OCI-LY1 (cell line): ENCODE measurements at regions not wholly inside any gene's neighbourhood (a gene's known extent, or its start where the extent isn't known, plus 50 kb on each side); places are given as distances from the start of the nearest gene placed in this dataset.

Experiments used
- H2AFZ ChIP-seq: fragments of 200-600 bp; sonication (generic), shearing (Covaris generic); 2 replicates; pipeline ENCODE4 v1.6.0; 2014; ENCODE audit warnings: antibody characterized with exemption, mild to moderate bottlenecking, low read length
- H3F3A ChIP-seq: fragments of 200-600 bp; sonication (generic), shearing (Covaris generic); 2 replicates; pipeline ENCODE4 v1.6.0; 2014; ENCODE audit warnings: mild to moderate bottlenecking, antibody characterized with exemption, low read length, moderate library complexity; ENCODE audit not compliant: insufficient read depth
- H3K27ac ChIP-seq: fragments of 200-600 bp; sonication (generic); 2 replicates; pipeline ENCODE4 v1.5.1; 2014; ENCODE audit warnings: low read length, mixed run types, mild to moderate bottlenecking, low read depth; ENCODE audit not compliant: poor library complexity, severe bottlenecking
- H3K27me3 ChIP-seq: fragments of 200-600 bp; sonication (generic); 2 replicates; pipeline ENCODE4 v1.6.0; 2014; ENCODE audit warnings: antibody characterized with exemption, mild to moderate bottlenecking, low read length, moderate library complexity; ENCODE audit not compliant: insufficient read depth
- H3K36me3 ChIP-seq: fragments of 200-600 bp; sonication (generic); 2 replicates; pipeline ENCODE4 v1.6.1; 2014; ENCODE audit warnings: mild to moderate bottlenecking, antibody characterized with exemption, low read length, moderate library complexity, mixed read lengths; ENCODE audit not compliant: insufficient read depth
- H3K4me1 ChIP-seq: fragments of 200-600 bp; sonication (generic); 2 replicates; pipeline ENCODE4 v1.5.1; 2014; ENCODE audit warnings: mild to moderate bottlenecking, low read length, moderate library complexity; ENCODE audit not compliant: insufficient read depth, severe bottlenecking
- H3K4me2 ChIP-seq: fragments of 200-600 bp; sonication (generic), shearing (Covaris generic); 2 replicates; pipeline ENCODE4 v1.6.1; 2014; ENCODE audit warnings: low read length
- H3K4me3 ChIP-seq: fragments of 200-600 bp; sonication (generic); 2 replicates; pipeline ENCODE4 v1.5.1; 2014; ENCODE audit warnings: low read length, low read depth, mild to moderate bottlenecking, mixed read lengths; ENCODE audit not compliant: poor library complexity, severe bottlenecking
- H3K79me2 ChIP-seq: fragments of 200-600 bp; shearing (Covaris generic); 2 replicates; pipeline ENCODE4 v1.6.1; 2016; ENCODE audit warnings: mixed run types, low read length, mixed read lengths; ENCODE audit not compliant: insufficient read depth
- H3K9ac ChIP-seq: fragments of 200-600 bp; sonication (generic), shearing (Covaris generic); 2 replicates; pipeline ENCODE4 v1.6.1; 2014; ENCODE audit warnings: mild to moderate bottlenecking, low read length, mixed read lengths
- H3K9me2 ChIP-seq: fragments of 200-600 bp; sonication (generic), shearing (Covaris generic); 2 replicates; pipeline ENCODE4 v1.6.1; 2014; ENCODE audit warnings: low read depth, mild to moderate bottlenecking, low read length, mixed read lengths
- H3K9me3 ChIP-seq: fragments of 200-600 bp; shearing (Covaris generic); 2 replicates; pipeline ENCODE4 v1.6.1; 2014; ENCODE audit warnings: low read length, mixed read lengths
- H4K20me1 ChIP-seq: fragments of 200-600 bp; sonication (generic), shearing (Covaris generic); 2 replicates; pipeline ENCODE4 v1.6.0; 2016; ENCODE audit warnings: mild to moderate bottlenecking, low read length; ENCODE audit not compliant: insufficient read depth
- CTCF ChIP-seq: fragments of 200-600 bp; sonication (generic), shearing (Covaris generic); IDR thresholded peaks from 2 replicates; pipeline ENCODE4 v1.5.1; 2017; ENCODE audit warnings: mild to moderate bottlenecking, antibody characterized with exemption, low read length, moderate library complexity, mixed read lengths
- EZH2 ChIP-seq: fragments of 200-600 bp; sonication (generic), shearing (Covaris generic); IDR thresholded peaks from 2 replicates; pipeline ENCODE4 v1.8.0; 2017; ENCODE audit warnings: borderline replicate concordance, mixed run types, mild to moderate bottlenecking, antibody characterized with exemption, low read length, moderate library complexity, mixed read lengths

GRCh38 chr4:23207059-23207458, 514.3 kb downstream of the GBA3 start:
- Histone ChIP-seq H3K9me2 (no peaks in the 10 kb centered on the region), H3K27ac (no peak overlapping the region), H3K9me3 (no peaks in the 10 kb centered on the region), H2AFZ (no peak overlapping the region), H3K9ac (no peak overlapping the region), H3K4me1 (no peaks in the 10 kb centered on the region), H3F3A (no peaks in the 10 kb centered on the region), H3K4me3 (no peak overlapping the region), H3K4me2 (no peak overlapping the region), H3K36me3 (no peaks in the 10 kb centered on the region), H4K20me1 (no peaks in the 10 kb centered on the region), H3K79me2 (no peaks in the 10 kb centered on the region), H3K27me3 (no peaks in the 10 kb centered on the region)
- TF ChIP-seq CTCF: no peak
- no peak for TF ChIP-seq EZH2

GRCh38 chr4:23202712-23203247, 510.0 kb downstream of the GBA3 start:
- Histone ChIP-seq H3K4me2 (no peak overlapping the region), H2AFZ (no peak overlapping the region), H3K27me3 (no peaks in the 10 kb centered on the region), H3K27ac (no peak overlapping the region), H3K36me3 (no peaks in the 10 kb centered on the region), H4K20me1 (no peaks in the 10 kb centered on the region), H3K79me2 (no peaks in the 10 kb centered on the region), H3K4me3 (no peak overlapping the region), H3K9ac (no peak overlapping the region), H3K9me3 (no peaks in the 10 kb centered on the region), H3F3A (no peaks in the 10 kb centered on the region), H3K4me1 (no peaks in the 10 kb centered on the region), H3K9me2 (no peaks in the 10 kb centered on the region)
- TF ChIP-seq CTCF (no peak), EZH2 (no peak)

DNA sequence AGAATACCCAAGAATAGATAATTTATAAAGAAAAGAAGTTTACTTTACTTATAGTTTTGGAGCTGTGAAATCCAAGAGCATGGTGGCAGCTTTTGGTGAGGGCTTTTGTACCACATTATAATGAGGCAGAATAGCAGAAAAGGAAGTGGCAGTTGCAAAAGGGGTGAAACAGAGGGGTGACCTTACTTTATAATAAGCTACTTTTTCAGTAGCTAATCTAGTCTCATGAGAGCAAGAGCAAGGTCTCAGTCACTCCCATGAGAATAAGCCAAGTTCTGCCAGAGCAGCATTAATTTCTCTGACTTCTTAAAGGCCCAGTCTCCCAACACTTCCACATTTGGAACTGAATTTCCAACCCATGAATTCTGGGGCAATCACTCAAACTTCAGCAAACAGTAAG, 502.0 kb downstream of the GBA3 start:
- Histone ChIP-seq H3K27me3 (no peaks in the 10 kb centered on the region), H3K4me3 (no peak overlapping the region), H3F3A (no peaks in the 10 kb centered on the region), H3K9me3 (no peaks in the 10 kb centered on the region), H3K9me2 (no peaks in the 10 kb centered on the region), H3K4me2 (no peak overlapping the region), H4K20me1 (no peaks in the 10 kb centered on the region), H3K36me3 (no peaks in the 10 kb centered on the region), H3K4me1 (no peaks in the 10 kb centered on the region), H3K79me2 (no peaks in the 10 kb centered on the region), H2AFZ (no peak overlapping the region), H3K9ac (no peak overlapping the region), H3K27ac (no peak overlapping the region)
- TF ChIP-seq EZH2: no peak
- TF ChIP-seq CTCF: no peak
